Transverse colon (tissue), 4 donors: ENCODE measurements at regions not wholly inside any gene's neighbourhood (a gene's known extent, or its start where the extent isn't known, plus 50 kb on each side); places are given as distances from the start of the nearest gene placed in this dataset.

ENCODE experiments used
- EP300 ChIP-seq: sonication (generic); formaldehyde crosslinking; IDR thresholded peaks from one replicate; pipeline ENCODE4 v1.6.1; 2017; ENCODE audit warnings: antibody characterized with exemption, low read depth
- POLR2A ChIP-seq: fragments of 450-650 bp; IDR thresholded peaks from one replicate; pipeline ENCODE4 v1.6.1; 2016; ENCODE audit warnings: antibody characterized with exemption, mild to moderate bottlenecking, moderate library complexity
- POLR2AphosphoS5 ChIP-seq, 3 donors: sonication (generic); formaldehyde crosslinking; IDR thresholded peaks; one replicate each; pipeline ENCODE4 v1.6.1; 2016; ENCODE audit warnings: antibody characterized with exemption in 3 of 3
- TF ChIP-seq, protein P1 (sequence below), 5 experiments: fragments of 200-600 bp in 3 of 5; fragments of 450-650 bp in 2 of 5; sonication (generic) in 3 of 5; IDR thresholded peaks; 1 replicate in 2 of 5; 2 replicates in 3 of 5; pipeline ENCODE4 v1.5.1; 2016 to 2017; ENCODE audit warnings: antibody characterized with exemption in 5 of 5, inconsistent platforms in 3 of 5, mild to moderate bottlenecking in 2 of 5, moderate library complexity in 1 of 5

DNA sequence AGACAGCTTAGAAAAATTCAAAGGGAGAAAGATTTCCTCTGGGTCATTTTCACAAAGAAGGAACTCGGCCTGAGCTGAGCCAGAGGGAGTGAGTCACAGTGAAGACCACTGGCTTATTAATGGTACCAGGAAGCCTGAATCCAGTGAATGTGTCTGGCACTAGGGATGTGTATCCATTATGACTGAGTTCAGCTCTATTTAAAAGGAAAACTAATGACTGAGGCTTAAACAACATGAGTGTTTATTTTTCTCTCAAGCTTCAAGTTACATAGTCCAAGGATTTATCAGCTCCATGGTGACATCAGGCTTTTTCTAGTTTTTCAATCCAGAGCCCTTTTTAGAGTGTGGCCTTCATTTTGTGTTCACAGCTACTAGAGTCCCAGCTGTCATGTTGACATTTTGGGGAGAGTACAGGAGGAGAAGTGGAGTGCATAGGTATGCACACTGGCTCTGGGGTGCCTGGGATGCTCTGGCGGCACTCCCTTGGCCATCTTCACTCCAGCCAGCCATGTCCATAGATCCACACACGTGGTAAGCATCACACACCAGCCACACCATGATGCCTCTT, 159.5 kb upstream of the ERCC6L2 start:
- TF ChIP-seq POLR2A: no peak
- TF ChIP-seq, protein P1, sequence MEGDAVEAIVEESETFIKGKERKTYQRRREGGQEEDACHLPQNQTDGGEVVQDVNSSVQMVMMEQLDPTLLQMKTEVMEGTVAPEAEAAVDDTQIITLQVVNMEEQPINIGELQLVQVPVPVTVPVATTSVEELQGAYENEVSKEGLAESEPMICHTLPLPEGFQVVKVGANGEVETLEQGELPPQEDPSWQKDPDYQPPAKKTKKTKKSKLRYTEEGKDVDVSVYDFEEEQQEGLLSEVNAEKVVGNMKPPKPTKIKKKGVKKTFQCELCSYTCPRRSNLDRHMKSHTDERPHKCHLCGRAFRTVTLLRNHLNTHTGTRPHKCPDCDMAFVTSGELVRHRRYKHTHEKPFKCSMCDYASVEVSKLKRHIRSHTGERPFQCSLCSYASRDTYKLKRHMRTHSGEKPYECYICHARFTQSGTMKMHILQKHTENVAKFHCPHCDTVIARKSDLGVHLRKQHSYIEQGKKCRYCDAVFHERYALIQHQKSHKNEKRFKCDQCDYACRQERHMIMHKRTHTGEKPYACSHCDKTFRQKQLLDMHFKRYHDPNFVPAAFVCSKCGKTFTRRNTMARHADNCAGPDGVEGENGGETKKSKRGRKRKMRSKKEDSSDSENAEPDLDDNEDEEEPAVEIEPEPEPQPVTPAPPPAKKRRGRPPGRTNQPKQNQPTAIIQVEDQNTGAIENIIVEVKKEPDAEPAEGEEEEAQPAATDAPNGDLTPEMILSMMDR (IDR thresholded peaks at IDR 0.05): no peak
- no peak for TF ChIP-seq EP300
- no peak for TF ChIP-seq POLR2AphosphoS5 (IDR thresholded peaks at IDR 0.05)
